ENCODE measurements at regions not wholly inside any gene's neighbourhood (a gene's known extent, or its start where the extent isn't known, plus 50 kb on each side); places are given as distances from the start of the nearest gene placed in this dataset.

DNA sequence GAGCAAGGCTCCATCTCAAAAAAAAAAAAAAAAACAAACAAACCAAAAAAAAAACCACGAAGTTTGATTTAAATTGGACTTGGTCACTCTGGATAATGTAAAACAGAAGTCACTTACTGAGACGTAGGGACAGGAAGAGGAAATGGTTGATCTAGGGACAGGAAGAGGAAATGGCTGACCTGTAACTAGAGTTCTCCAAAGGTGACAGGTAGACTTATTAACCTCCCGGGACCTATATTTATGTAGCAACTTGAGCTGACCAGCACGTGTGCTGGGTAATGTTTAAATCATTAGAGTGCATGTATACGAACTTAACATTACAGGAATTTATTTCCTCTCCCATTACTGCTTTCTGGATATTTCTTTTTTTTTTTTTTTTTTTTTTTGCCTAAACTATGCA lies 81.5 kb upstream of the DHX40 start:
- no peak overlapping the region for H2AFZ ChIP-seq (ENCODE audit: low read length)
- no peak overlapping the region for H3K9ac ChIP-seq (ENCODE audit: extremely low read depth, insufficient read length, low read length)
- no CpG with 5 or more reads among the region's 5 CpGs for WGBS (ENCODE audit: extremely low coverage, insufficient read length, low lambda C conversion rate)
- Mint-ChIP-seq H3K27me3 (ENCODE audit: low read depth) (peaks cover 7% of the 10 kb centered on the region), H3K9me3 (no peaks in the 10 kb centered on the region), H3K4me3 (no peak overlapping the region), H3K4me1 (no peaks in the 10 kb centered on the region), H3K36me3 (ENCODE audit: insufficient read depth in 1 of 3, low read depth in 3 of 3) (no peaks in the 10 kb centered on the region), H3K27ac (no peak overlapping the region)
- H2BK20ac ChIP-seq (ENCODE audit: low read depth, low read length, poor library complexity, severe bottlenecking), result no peak overlapping the region
- H3K4me2 ChIP-seq (ENCODE audit: insufficient read depth, insufficient read length, low read length), result no peak overlapping the region
- no peak overlapping the region for H2AK5ac ChIP-seq (ENCODE audit: insufficient read length, low read length)
- no peak overlapping the region for H3T11ph ChIP-seq (ENCODE audit: low read length)
- H4K20me1 ChIP-seq (ENCODE audit: control insufficient read depth, insufficient read depth, insufficient read length), result no peaks in the 10 kb centered on the region
- H4K8ac ChIP-seq (replicated peaks; ENCODE audit: insufficient read length, low read depth, low read length), result no peak overlapping the region
- H3K4me1 ChIP-seq (ENCODE audit: insufficient read depth, low read length), result no peaks in the 10 kb centered on the region
- H2BK15ac ChIP-seq (ENCODE audit: low read depth, low read length), result no peak overlapping the region
- no peak overlapping the region for H2BK5ac ChIP-seq (ENCODE audit: insufficient read length, low read length)
- no peak overlapping the region for H3K18ac ChIP-seq (ENCODE audit: insufficient read length, low read depth, low read length)
- H3K27me3 ChIP-seq (ENCODE audit: insufficient read depth, low read length), result no peaks in the 10 kb centered on the region
- H3K79me1 ChIP-seq (ENCODE audit: insufficient read depth, low read depth, low read length, poor library complexity, severe bottlenecking), result no peaks in the 10 kb centered on the region
- H3K23ac ChIP-seq (ENCODE audit: insufficient read length, low read depth, low read length), result no peak overlapping the region
- H2BK120ac ChIP-seq (ENCODE audit: low read depth, low read length, poor library complexity, severe bottlenecking), result no peak overlapping the region
- H3K79me2 ChIP-seq (ENCODE audit: insufficient read depth, low read length), result no peaks in the 10 kb centered on the region
- H4K5ac ChIP-seq (ENCODE audit: insufficient read length, low read depth, low read length), result no peak overlapping the region
- no peaks in the 10 kb centered on the region for H3K9me3 ChIP-seq (ENCODE audit: control insufficient read depth, low read depth, low read length)
- H3K4ac ChIP-seq (ENCODE audit: low read depth, low read length), result no peak overlapping the region
- no peak overlapping the region for H4K91ac ChIP-seq (ENCODE audit: insufficient read length, low read depth, low read length)
- H3K14ac ChIP-seq (ENCODE audit: insufficient read depth, low read length), result no peak overlapping the region
- no peak overlapping the region for H3K27ac ChIP-seq (ENCODE audit: insufficient read length, low read depth, low read length)
- H3K56ac ChIP-seq (ENCODE audit: insufficient read length, low read depth, low read length), result no peak overlapping the region
- H2BK12ac ChIP-seq (ENCODE audit: insufficient read length, low read depth, low read length), result no peak overlapping the region
- TF ChIP-seq, protein P1, sequence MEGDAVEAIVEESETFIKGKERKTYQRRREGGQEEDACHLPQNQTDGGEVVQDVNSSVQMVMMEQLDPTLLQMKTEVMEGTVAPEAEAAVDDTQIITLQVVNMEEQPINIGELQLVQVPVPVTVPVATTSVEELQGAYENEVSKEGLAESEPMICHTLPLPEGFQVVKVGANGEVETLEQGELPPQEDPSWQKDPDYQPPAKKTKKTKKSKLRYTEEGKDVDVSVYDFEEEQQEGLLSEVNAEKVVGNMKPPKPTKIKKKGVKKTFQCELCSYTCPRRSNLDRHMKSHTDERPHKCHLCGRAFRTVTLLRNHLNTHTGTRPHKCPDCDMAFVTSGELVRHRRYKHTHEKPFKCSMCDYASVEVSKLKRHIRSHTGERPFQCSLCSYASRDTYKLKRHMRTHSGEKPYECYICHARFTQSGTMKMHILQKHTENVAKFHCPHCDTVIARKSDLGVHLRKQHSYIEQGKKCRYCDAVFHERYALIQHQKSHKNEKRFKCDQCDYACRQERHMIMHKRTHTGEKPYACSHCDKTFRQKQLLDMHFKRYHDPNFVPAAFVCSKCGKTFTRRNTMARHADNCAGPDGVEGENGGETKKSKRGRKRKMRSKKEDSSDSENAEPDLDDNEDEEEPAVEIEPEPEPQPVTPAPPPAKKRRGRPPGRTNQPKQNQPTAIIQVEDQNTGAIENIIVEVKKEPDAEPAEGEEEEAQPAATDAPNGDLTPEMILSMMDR (conservative IDR thresholded peaks at IDR 0.05), result no peak
- no peak for DNase-seq
- H3K23me2 ChIP-seq (ENCODE audit: insufficient read length, low read depth, low read length, poor library complexity, severe bottlenecking), result no peaks in the 10 kb centered on the region
